ENCODE measurements at regions not wholly inside any gene's neighbourhood (a gene's known extent, or its start where the extent isn't known, plus 50 kb on each side); places are given as distances from the start of the nearest gene placed in this dataset.

GRCh38 chr16:5412731-5413130, 315.1 kb upstream of the EEF2KMT start:
- TF ChIP-seq POLR2AphosphoS5 (IDR thresholded peaks at IDR 0.05), result no peak
- TF ChIP-seq, protein P1, sequence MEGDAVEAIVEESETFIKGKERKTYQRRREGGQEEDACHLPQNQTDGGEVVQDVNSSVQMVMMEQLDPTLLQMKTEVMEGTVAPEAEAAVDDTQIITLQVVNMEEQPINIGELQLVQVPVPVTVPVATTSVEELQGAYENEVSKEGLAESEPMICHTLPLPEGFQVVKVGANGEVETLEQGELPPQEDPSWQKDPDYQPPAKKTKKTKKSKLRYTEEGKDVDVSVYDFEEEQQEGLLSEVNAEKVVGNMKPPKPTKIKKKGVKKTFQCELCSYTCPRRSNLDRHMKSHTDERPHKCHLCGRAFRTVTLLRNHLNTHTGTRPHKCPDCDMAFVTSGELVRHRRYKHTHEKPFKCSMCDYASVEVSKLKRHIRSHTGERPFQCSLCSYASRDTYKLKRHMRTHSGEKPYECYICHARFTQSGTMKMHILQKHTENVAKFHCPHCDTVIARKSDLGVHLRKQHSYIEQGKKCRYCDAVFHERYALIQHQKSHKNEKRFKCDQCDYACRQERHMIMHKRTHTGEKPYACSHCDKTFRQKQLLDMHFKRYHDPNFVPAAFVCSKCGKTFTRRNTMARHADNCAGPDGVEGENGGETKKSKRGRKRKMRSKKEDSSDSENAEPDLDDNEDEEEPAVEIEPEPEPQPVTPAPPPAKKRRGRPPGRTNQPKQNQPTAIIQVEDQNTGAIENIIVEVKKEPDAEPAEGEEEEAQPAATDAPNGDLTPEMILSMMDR (IDR thresholded peaks at IDR 0.05), result no peak

All from breast epithelium (tissue), 3 donors.